Nephron (organoid): ENCODE measurements at regions not wholly inside any gene's neighbourhood (a gene's known extent, or its start where the extent isn't known, plus 50 kb on each side); places are given as distances from the start of the nearest gene placed in this dataset.

Experiments
- H3K27ac Mint-ChIP-seq, 3 experiments: 2 replicates each; pipeline ENCODE4 v1.8.0; 2020; ENCODE audit warnings: mixed read lengths in 3 of 3, mild to moderate bottlenecking in 2 of 3, moderate library complexity in 1 of 3
- H3K27me3 Mint-ChIP-seq: 2 replicates; pipeline ENCODE4 v1.8.0; 2021; ENCODE audit warnings: low read depth, mild to moderate bottlenecking, moderate library complexity, mixed read lengths
- H3K36me3 Mint-ChIP-seq: 2 replicates; pipeline ENCODE4 v1.8.0; 2020; ENCODE audit warnings: low read depth, mixed read lengths
- H3K4me1 Mint-ChIP-seq: 2 replicates; pipeline ENCODE4 v1.8.0; 2020; ENCODE audit warnings: mixed read lengths
- H3K4me3 Mint-ChIP-seq, 3 experiments: 2 replicates each; pipeline ENCODE4 v1.8.0; 2020; ENCODE audit warnings: mild to moderate bottlenecking in 3 of 3, mixed read lengths in 3 of 3, moderate library complexity in 2 of 3
- H3K9me3 Mint-ChIP-seq: 2 replicates; pipeline ENCODE4 v1.8.0; 2020; ENCODE audit warnings: mixed read lengths
- TF ChIP-seq, protein P1 (sequence below), 3 experiments: fragments of 200-600 bp; sonication (generic); IDR thresholded peaks; one replicate each; pipeline ENCODE4 v1.5.0; 2021; ENCODE audit warnings: antibody characterized with exemption in 3 of 3; ENCODE audit not compliant: unreplicated experiment in 3 of 3

DNA sequence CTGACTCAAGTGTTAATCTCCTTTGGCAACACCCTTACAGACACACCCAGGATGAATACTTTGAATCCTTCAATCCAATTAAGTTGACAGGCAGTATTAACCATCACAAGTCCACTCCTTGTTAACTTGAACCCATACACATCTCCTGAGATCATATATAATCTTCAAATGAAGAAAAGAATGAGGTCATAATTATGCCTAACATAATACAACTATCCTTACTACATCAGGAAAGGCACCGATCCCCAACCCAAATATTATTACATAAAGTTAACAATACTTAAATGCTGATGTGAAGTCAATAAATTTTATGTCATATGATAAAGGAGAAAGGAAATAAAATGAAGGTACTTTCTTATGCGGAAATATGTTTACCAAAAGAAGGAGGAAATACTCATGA lies 649.9 kb downstream of the KCNJ2 start:
- Mint-ChIP-seq H3K27ac (no peak overlapping the region), H3K27me3 (peaks cover 3% of the 10 kb centered on the region), H3K4me3 (no peak overlapping the region), H3K4me1 (no peaks in the 10 kb centered on the region), H3K36me3 (no peaks in the 10 kb centered on the region), H3K9me3 (peaks cover 23% of the 10 kb centered on the region)
- TF ChIP-seq, protein P1, sequence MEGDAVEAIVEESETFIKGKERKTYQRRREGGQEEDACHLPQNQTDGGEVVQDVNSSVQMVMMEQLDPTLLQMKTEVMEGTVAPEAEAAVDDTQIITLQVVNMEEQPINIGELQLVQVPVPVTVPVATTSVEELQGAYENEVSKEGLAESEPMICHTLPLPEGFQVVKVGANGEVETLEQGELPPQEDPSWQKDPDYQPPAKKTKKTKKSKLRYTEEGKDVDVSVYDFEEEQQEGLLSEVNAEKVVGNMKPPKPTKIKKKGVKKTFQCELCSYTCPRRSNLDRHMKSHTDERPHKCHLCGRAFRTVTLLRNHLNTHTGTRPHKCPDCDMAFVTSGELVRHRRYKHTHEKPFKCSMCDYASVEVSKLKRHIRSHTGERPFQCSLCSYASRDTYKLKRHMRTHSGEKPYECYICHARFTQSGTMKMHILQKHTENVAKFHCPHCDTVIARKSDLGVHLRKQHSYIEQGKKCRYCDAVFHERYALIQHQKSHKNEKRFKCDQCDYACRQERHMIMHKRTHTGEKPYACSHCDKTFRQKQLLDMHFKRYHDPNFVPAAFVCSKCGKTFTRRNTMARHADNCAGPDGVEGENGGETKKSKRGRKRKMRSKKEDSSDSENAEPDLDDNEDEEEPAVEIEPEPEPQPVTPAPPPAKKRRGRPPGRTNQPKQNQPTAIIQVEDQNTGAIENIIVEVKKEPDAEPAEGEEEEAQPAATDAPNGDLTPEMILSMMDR (IDR thresholded peaks at IDR 0.05; ENCODE audit: unreplicated experiment in 3 of 3) = no peak

- Mint-ChIP-seq H3K27me3 (peaks cover 3% of the 10 kb centered on the region), H3K4me1 (peaks cover 3% of the 10 kb centered on the region), H3K9me3 (peaks cover 24% of the 10 kb centered on the region), H3K27ac (no peak overlapping the region), H3K4me3 (no peak overlapping the region), H3K36me3 (no peaks in the 10 kb centered on the region)
- TF ChIP-seq, protein P1 (IDR thresholded peaks at IDR 0.05; ENCODE audit: unreplicated experiment in 3 of 3) = no peak
Measured at GRCh38 chr17:70820276-70820675, 650.9 kb downstream of the KCNJ2 start.

DNA sequence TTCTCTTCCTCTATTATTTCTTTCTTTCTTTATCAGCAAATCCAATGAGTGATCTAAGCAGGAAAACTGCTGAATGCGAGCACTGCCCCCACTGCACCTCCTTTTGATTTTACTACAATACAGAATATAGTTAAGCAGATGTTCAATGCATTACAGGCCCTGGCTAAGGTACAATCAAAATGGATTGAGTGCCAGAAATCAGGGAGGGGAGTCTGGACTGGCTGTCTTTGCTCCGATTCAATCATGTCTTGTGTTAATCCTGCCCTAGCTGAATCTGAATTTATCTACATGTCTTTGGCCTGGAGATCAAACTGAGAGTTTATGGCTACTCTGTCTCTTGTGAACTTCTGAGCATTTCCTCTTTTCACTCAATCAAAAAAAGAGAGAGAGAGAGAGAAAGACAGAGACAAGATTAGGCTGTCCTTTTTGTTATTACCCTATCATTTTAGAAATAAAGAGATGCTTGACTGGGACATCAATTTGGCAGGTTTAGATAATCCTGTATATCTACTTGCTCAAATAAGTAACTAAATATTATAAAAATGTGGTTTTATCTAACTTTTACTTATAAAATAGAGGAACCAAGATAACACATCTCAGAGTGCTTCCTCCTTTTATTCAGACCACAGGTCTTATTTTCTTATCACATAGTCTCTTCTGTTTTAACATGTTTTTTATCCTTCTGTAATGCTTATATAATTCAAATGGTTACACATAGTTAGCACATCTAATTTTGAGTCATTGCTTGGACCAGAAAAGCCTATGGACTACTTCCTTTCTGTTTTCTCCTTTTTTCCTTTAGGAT lies 656.2 kb downstream of the KCNJ2 start:
- Mint-ChIP-seq H3K9me3 (peaks cover 21% of the 10 kb centered on the region), H3K4me1 (peaks cover 6% of the 10 kb centered on the region), H3K36me3 (no peaks in the 10 kb centered on the region), H3K27ac (no peak overlapping the region), H3K4me3 (no peak overlapping the region), H3K27me3 (no peaks in the 10 kb centered on the region)
- TF ChIP-seq, protein P1 (IDR thresholded peaks at IDR 0.05; ENCODE audit: unreplicated experiment in 3 of 3) = no peak

GRCh38 chr17:70829876-70830275 lies 660.5 kb downstream of the KCNJ2 start:
- H3K36me3 Mint-ChIP-seq = no peaks in the 10 kb centered on the region
- H3K27ac Mint-ChIP-seq = no peak overlapping the region
- TF ChIP-seq, protein P1 (IDR thresholded peaks at IDR 0.05; ENCODE audit: unreplicated experiment in 3 of 3) = no peak
- peaks cover 6% of the 10 kb centered on the region for H3K4me1 Mint-ChIP-seq
- H3K9me3 Mint-ChIP-seq = peaks cover 3% of the 10 kb centered on the region
- no peak overlapping the region for H3K4me3 Mint-ChIP-seq
- no peaks in the 10 kb centered on the region for H3K27me3 Mint-ChIP-seq

DNA sequence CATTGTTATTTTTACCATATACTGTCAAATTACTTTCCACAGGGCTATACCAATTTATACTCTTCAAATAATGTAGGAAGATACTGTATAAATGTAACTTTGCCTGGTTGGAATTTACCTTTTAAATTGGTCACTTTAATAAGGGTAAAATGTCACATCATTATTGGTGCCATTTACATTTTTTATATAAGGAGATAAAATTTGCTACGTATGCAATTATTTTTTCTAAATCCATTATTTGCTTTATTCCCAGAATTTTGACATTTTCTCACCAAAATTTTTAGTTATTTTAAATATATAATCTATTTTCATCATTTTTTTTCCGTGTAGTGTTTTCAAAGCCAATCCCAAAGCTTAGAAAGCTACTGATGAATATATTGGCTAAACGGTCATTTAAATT lies 664.7 kb downstream of the KCNJ2 start:
- no peaks in the 10 kb centered on the region for H3K9me3 Mint-ChIP-seq
- no peaks in the 10 kb centered on the region for H3K36me3 Mint-ChIP-seq
- H3K4me1 Mint-ChIP-seq = no peaks in the 10 kb centered on the region
- H3K27ac Mint-ChIP-seq = no peak overlapping the region
- H3K27me3 Mint-ChIP-seq = no peaks in the 10 kb centered on the region
- H3K4me3 Mint-ChIP-seq = no peak overlapping the region
- TF ChIP-seq, protein P1 (IDR thresholded peaks at IDR 0.05; ENCODE audit: unreplicated experiment in 3 of 3) = no peak

- no peaks in the 10 kb centered on the region for H3K27me3 Mint-ChIP-seq
- no peaks in the 10 kb centered on the region for H3K36me3 Mint-ChIP-seq
- TF ChIP-seq, protein P1 (IDR thresholded peaks at IDR 0.05; ENCODE audit: unreplicated experiment in 3 of 3) = no peak
- no peak overlapping the region for H3K27ac Mint-ChIP-seq
- no peaks in the 10 kb centered on the region for H3K4me1 Mint-ChIP-seq
- peaks cover 5% of the 10 kb centered on the region for H3K9me3 Mint-ChIP-seq
- H3K4me3 Mint-ChIP-seq = no peak overlapping the region
Measured at GRCh38 chr17:70848785-70849184, 679.5 kb downstream of the KCNJ2 start.
